Heart left ventricle (tissue), 16 donors: ENCODE measurements at regions not wholly inside any gene's neighbourhood (a gene's known extent, or its start where the extent isn't known, plus 50 kb on each side); places are given as distances from the start of the nearest gene placed in this dataset.

ENCODE experiments used
- ATAC-seq, 4 donors: fragments of 200-7000 bp; cut with Tn5 transposase; one replicate each; pipeline ENCODE4 v1.9.1; 2020 to 2022; ENCODE audit warnings: moderate library complexity in 4 of 4, mild to moderate bottlenecking in 3 of 4, moderate number of reproducible peaks in 1 of 4
- DNase-seq, 5 donors: peaks; one replicate each; pipeline ENCODE4 v3.0.0-alpha.2; 2020
- H3K27ac ChIP-seq, 12 donors: fragments of 200-600 bp; sonication (generic) in 4 of 12; one replicate each; pipeline versions ENCODE4 v1.5.0 to v1.8.0; 2016 to 2022; ENCODE audit warnings: mild to moderate bottlenecking in 2 of 12
- H3K27me3 ChIP-seq, 9 donors: fragments of 200-600 bp; sonication (generic) in 2 of 9; one replicate each; pipeline versions ENCODE4 v1.5.1 to v1.8.0; 2016 to 2022; ENCODE audit warnings: mild to moderate bottlenecking in 3 of 9
- H3K36me3 ChIP-seq, 9 donors: fragments of 200-600 bp; sonication (generic) in 2 of 9; one replicate each; pipeline versions ENCODE4 v1.5.0 to v1.8.0; 2018 to 2022; ENCODE audit warnings: mild to moderate bottlenecking in 2 of 9
- H3K4me1 ChIP-seq, 12 donors: fragments of 200-600 bp; sonication (generic) in 4 of 12; one replicate each; pipeline versions ENCODE4 v1.5.0 to v1.8.0; 2016 to 2022; ENCODE audit warnings: mild to moderate bottlenecking in 3 of 12
- H3K4me3 ChIP-seq, 12 donors: fragments of 200-600 bp; sonication (generic) in 4 of 12; one replicate each; pipeline versions ENCODE4 v1.5.0 to v1.8.0; 2017 to 2022; ENCODE audit warnings: mild to moderate bottlenecking in 9 of 12, moderate library complexity in 4 of 12
- H3K9me3 ChIP-seq, 12 donors: fragments of 200-600 bp; sonication (generic) in 4 of 12; one replicate each; pipeline versions ENCODE4 v1.5.0 to v1.8.0; 2016 to 2022; ENCODE audit warnings: mild to moderate bottlenecking in 1 of 12
- CTCF ChIP-seq, 12 donors: fragments of 200-600 bp; sonication (generic) in 4 of 12; IDR thresholded peaks; one replicate each; pipeline versions ENCODE4 v1.5.0 to v1.8.0; 2018 to 2022; ENCODE audit warnings: antibody characterized with exemption in 12 of 12, mild to moderate bottlenecking in 5 of 12
- POLR2A ChIP-seq, 2 donors: fragments of 450-650 bp; IDR thresholded peaks; one replicate each; pipeline ENCODE4 v1.6.1; 2017; ENCODE audit warnings: antibody characterized with exemption in 2 of 2, mild to moderate bottlenecking in 2 of 2, moderate library complexity in 2 of 2
- WGBS, 4 donors: extraction: QIAGEN DNeasy Blood & Tissue Kit in 2 of 4; methylation state at CpG; one replicate each; pipeline versions ENCODE4 v1.1.5 to v1.1.7; 2013 to 2018; 5-methylcytosine and 5-hydroxymethylcytosine counted together
- intact Hi-C, 10 donors: fragments of 100-400 bp; cut with DNase I; formaldehyde crosslinking; loops; one replicate each; pipeline versions ENCODE4 v1.11.1 to v1.14.2; 2022
- donor health status: ischemic (EF 13 %, LVEDD 7.1; RV severe dilation, severe dysfunction).
- donor health status: healthy with polysubstance abuse.
- donor health status: DM: no; HTN: yes; CAD: no.
- donor health status: DM: no; HTN: no; CAD: no.
- donor health status: ischemic (EF 25% LVEDD 6.9; RV normal size, moderate dysfunction).
- donor health status: ischemic (EF 25% LVEDD 5.7; RV mildly dilated, moderate dysfunction).
- donor health status: healthy.
- donor health status: DM: yes; HTN: yes; CAD: no.
- donor health status: ischemic (EF 35%, LVEDD 5.7; RV mildly dilated, moderate dysfunction).
- donor health status: nonischemic (EF 11% LVEDD 7.7; RV severe dilation, severe dysfunction).
- donor health status: DM: yes; HTN: yes; CAD: no.
- donor health status: PGD.
- donor health status: ischemic (EF 29% LVEDD 5.4; RV normal size, mild dysfunction).
- donor health status: nonischemic (EF 23%, LVEDD 6.1; RV moderate dilation, normal function).

- no peaks in the 10 kb centered on the region for H3K36me3 ChIP-seq
- H3K27me3 ChIP-seq = no peaks in the 10 kb centered on the region
- no peak overlapping the region for H3K27ac ChIP-seq
- no peak for ATAC-seq
- 54 to 62% (median 58%) methylated on average over 3 of the region's 3 CpGs for WGBS, 4 donors
- no peaks in the 10 kb centered on the region for H3K4me1 ChIP-seq
- TF ChIP-seq CTCF (IDR thresholded peaks at IDR 0.05) = no peak
- no peak for TF ChIP-seq POLR2A (IDR thresholded peaks at IDR 0.05)
- peaks cover 0 to 5% (median 0%) of the 10 kb centered on the region in 12 donors for H3K9me3 ChIP-seq
- no peak for DNase-seq
- no peak overlapping the region for H3K4me3 ChIP-seq
- intact Hi-C loops = no loop called here
These were observed 621.8 kb upstream of the NR5A2 start for GRCh38 chr1:199405634-199406196.

- DNase-seq (no peak), ATAC-seq (no peak)
- intact Hi-C loops = no loop called here
- Histone ChIP-seq H3K27ac (no peak overlapping the region), H3K4me1 (no peaks in the 10 kb centered on the region), H3K36me3 (no peaks in the 10 kb centered on the region), H3K27me3 (no peaks in the 10 kb centered on the region), H3K4me3 (no peak overlapping the region), H3K9me3 (peaks cover 0 to 13% (median 0%) of the 10 kb centered on the region in 12 donors)
- WGBS, 4 donors = 77 to 91% (median 80%) methylated on average over 3 of the region's 3 CpGs
- TF ChIP-seq CTCF (IDR thresholded peaks at IDR 0.05) (no peak), POLR2A (IDR thresholded peaks at IDR 0.05) (no peak)
These were observed 617.0 kb upstream of the NR5A2 start for GRCh38 chr1:199410462-199410861.

- Histone ChIP-seq H3K27me3 (no peaks in the 10 kb centered on the region), H3K9me3 (peaks cover 0 to 23% (median 5%) of the 10 kb centered on the region in 12 donors), H3K4me1 (no peaks in the 10 kb centered on the region), H3K4me3 (no peak overlapping the region), H3K27ac (no peak overlapping the region), H3K36me3 (no peaks in the 10 kb centered on the region)
- intact Hi-C loops = no loop called here
- TF ChIP-seq POLR2A (IDR thresholded peaks at IDR 0.05) (no peak), CTCF (IDR thresholded peaks at IDR 0.05) (no peak)
- no peak for ATAC-seq
- no peak for DNase-seq
These were observed 616.0 kb upstream of the NR5A2 start for GRCh38 chr1:199411506-199411905.

- 49 to 69% (median 57%) methylated on average over 1 of the region's 1 CpG for WGBS, 4 donors
- no peak for DNase-seq
- H3K9me3 ChIP-seq = peaks cover 0 to 21% (median 0%) of the 10 kb centered on the region in 12 donors
- H3K27ac ChIP-seq = no peak overlapping the region
- H3K27me3 ChIP-seq = no peaks in the 10 kb centered on the region
- no peaks in the 10 kb centered on the region for H3K4me1 ChIP-seq
- no peak overlapping the region for H3K4me3 ChIP-seq
- TF ChIP-seq POLR2A (IDR thresholded peaks at IDR 0.05) = no peak
- TF ChIP-seq CTCF (IDR thresholded peaks at IDR 0.05) = no peak
- no peaks in the 10 kb centered on the region for H3K36me3 ChIP-seq
- ATAC-seq = no peak
- intact Hi-C loops = no loop called here
These were observed 605.3 kb upstream of the NR5A2 start for GRCh38 chr1:199422206-199422605.
